Activated T-helper 9 cell treated with anti-CD3 and anti-CD28 coated beads, Interleukin-2, amount 50 U/mL, for 16 hours (primary cell): ENCODE measurements at regions not wholly inside any gene's neighbourhood (a gene's known extent, or its start where the extent isn't known, plus 50 kb on each side); places are given as distances from the start of the nearest gene placed in this dataset.

Source experiments
- DNase-seq: peaks from one replicate; pipeline ENCODE4 v3.0.0-alpha.2; 2020; ENCODE audit warnings: low read depth

GRCh38 chrX:51798701-51799100, 55.5 kb downstream of the GSPT2 start:
- no peak for DNase-seq

- peak; percentile 15 for DNase-seq
Measured at GRCh38 chrX:51802917-51803688, 59.9 kb downstream of the GSPT2 start.

GRCh38 chrX:51803833-51804232, 60.6 kb downstream of the GSPT2 start:
- no peak for DNase-seq

GRCh38 chrX:51804741-51805140, 61.5 kb downstream of the GSPT2 start:
- DNase-seq: no peak

GRCh38 chrX:51813886-51814460, 70.7 kb downstream of the GSPT2 start:
- DNase-seq: no peak

- no peak for DNase-seq
Measured at GRCh38 chrX:51824061-51824460, 69.4 kb upstream of the MAGED1 start.

GRCh38 chrX:51825436-51825835, 68.0 kb upstream of the MAGED1 start:
- DNase-seq: no peak

- no peak for DNase-seq
Measured at GRCh38 chrX:51834076-51834475, 59.3 kb upstream of the MAGED1 start.

GRCh38 chrX:51836823-51837222, 56.6 kb upstream of the MAGED1 start:
- no peak for DNase-seq

- DNase-seq: no peak
Measured at GRCh38 chrX:51837451-51837850, 56.0 kb upstream of the MAGED1 start.

- DNase-seq: no peak
Measured at GRCh38 chrX:51837921-51838320, 55.5 kb upstream of the MAGED1 start.
